PC-3 (cell line): ENCODE measurements at regions not wholly inside any gene's neighbourhood (a gene's known extent, or its start where the extent isn't known, plus 50 kb on each side); places are given as distances from the start of the nearest gene placed in this dataset.

ENCODE experiments used
- ATAC-seq: fragments of 200-7000 bp; cut with Tn5 transposase; 2 replicates; pipeline ENCODE4 v1.9.1; 2020; ENCODE audit warnings: mild to moderate bottlenecking, moderate library complexity
- BruUV-seq: library from RNA; stranded (reverse); fragments of 400-500 nt; replicated peaks from 2 replicates; lab custom pipeline; 2021; lab: Mats Ljungman, UMichigan
- CTCF ChIA-PET: fragments of 300-600 bp; sonication (Branson Sonifier 250); formaldehyde crosslinking; loops from one replicate; lab custom pipeline; 2022; ENCODE audit warnings: antibody characterized with exemption; lab: Charles Lee
- POLR2A ChIA-PET: fragments of 300-600 bp; sonication (Branson Sonifier 250); formaldehyde crosslinking; loops from one replicate; lab custom pipeline; 2022; ENCODE audit warnings: antibody characterized with exemption; ENCODE audit not compliant: unreplicated experiment; lab: Charles Lee
- DNase-seq: peaks from one replicate; pipeline ENCODE4 v3.0.0-alpha.2; 2015
- H2AFZ ChIP-seq: fragments of 300-600 bp; sonication (generic); 2 replicates; pipeline ENCODE4 v1.6.0; 2016; ENCODE audit warnings: antibody characterized with exemption, low read length
- H3F3A ChIP-seq: fragments of 300-600 bp; sonication (generic); one replicate; pipeline ENCODE4 v1.6.0; 2017; ENCODE audit warnings: antibody characterized with exemption, low read length, control low read depth, mild to moderate bottlenecking; ENCODE audit not compliant: unreplicated experiment
- H3K27ac ChIP-seq: fragments of 300-600 bp; sonication (generic); 2 replicates; pipeline ENCODE4 v1.5.1; 2016; ENCODE audit warnings: mild to moderate bottlenecking, low read length
- H3K27me3 ChIP-seq: fragments of 300-600 bp; sonication (generic); 2 replicates; pipeline ENCODE4 v1.6.1; 2016; ENCODE audit warnings: low read length, mixed read lengths
- H3K36me3 ChIP-seq: fragments of 300-600 bp; sonication (generic); 2 replicates; pipeline ENCODE4 v1.6.1; 2016; ENCODE audit warnings: low read depth, mixed run types, low read length, mixed read lengths
- H3K4me1 ChIP-seq: fragments of 300-600 bp; sonication (generic); 2 replicates; pipeline ENCODE4 v1.5.1; 2016; ENCODE audit warnings: low read length; ENCODE audit not compliant: insufficient read depth
- H3K4me2 ChIP-seq: fragments of 300-600 bp; sonication (generic); 2 replicates; pipeline ENCODE4 v1.6.0; 2016; ENCODE audit warnings: low read length
- H3K4me3 ChIP-seq: fragments of 300-600 bp; sonication (generic); 2 replicates; pipeline ENCODE4 v1.5.1; 2016; ENCODE audit warnings: mild to moderate bottlenecking, low read length, mixed read lengths
- H3K79me2 ChIP-seq: fragments of 300-600 bp; sonication (generic); 2 replicates; pipeline ENCODE4 v1.6.1; 2017; ENCODE audit warnings: low read length, mixed read lengths
- H3K9ac ChIP-seq: fragments of 300-600 bp; sonication (generic); 2 replicates; pipeline ENCODE4 v1.6.0; 2016; ENCODE audit warnings: mild to moderate bottlenecking, low read length
- H3K9me2 ChIP-seq: fragments of 300-600 bp; sonication (generic); replicated peaks from 2 replicates; pipeline ENCODE4 v1.6.1; 2016; ENCODE audit warnings: mixed run types, low read length, mixed read lengths
- H3K9me3 ChIP-seq: fragments of 300-600 bp; sonication (generic); 2 replicates; pipeline ENCODE4 v1.6.1; 2016; ENCODE audit warnings: low read length, mixed read lengths
- H4K20me1 ChIP-seq: fragments of 300-600 bp; sonication (generic); 2 replicates; pipeline ENCODE4 v1.6.1; 2016; ENCODE audit warnings: low read length, mixed read lengths
- EZH2 ChIP-seq: fragments of 300-600 bp; sonication (generic); IDR thresholded peaks from one replicate; pipeline ENCODE4 v1.6.1; 2017; ENCODE audit warnings: antibody characterized with exemption, mild to moderate bottlenecking, low read length; ENCODE audit not compliant: unreplicated experiment
- EZH2phosphoT487 ChIP-seq: fragments of 300-600 bp; sonication (generic); IDR thresholded peaks from 2 replicates; pipeline ENCODE4 v1.6.1; 2018; ENCODE audit warnings: mild to moderate bottlenecking, antibody characterized with exemption, low read length, borderline replicate concordance
- intact Hi-C: fragments of 100-400 bp; cut with micrococcal nuclease; formaldehyde crosslinking; loops from 2 replicates; pipeline ENCODE4 v1.9.0; 2023
- TF ChIP-seq, protein P1 (sequence below): fragments of 300-600 bp; sonication (generic); conservative IDR thresholded peaks from 2 replicates; pipeline ENCODE4 v1.5.1; 2017; ENCODE audit warnings: antibody characterized with exemption, low read depth, mild to moderate bottlenecking, low read length

DNA sequence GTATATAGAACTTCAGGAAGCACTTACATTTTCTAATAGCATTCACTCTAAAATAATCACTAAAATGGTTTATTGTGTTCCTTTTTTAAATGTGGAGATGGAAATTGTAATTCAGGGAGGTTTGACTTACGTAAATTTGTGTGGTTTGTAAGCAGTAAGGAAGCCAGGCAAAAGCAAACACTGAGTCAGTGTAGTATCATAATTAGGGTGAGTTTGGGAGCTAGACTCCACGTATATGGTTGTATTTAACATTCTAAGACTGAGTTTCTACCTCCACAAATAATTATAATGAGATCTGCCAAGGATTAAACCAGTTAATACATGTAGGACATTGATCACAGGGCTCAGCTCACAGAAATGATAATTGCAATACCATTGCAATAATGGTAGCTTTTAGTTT, 425.5 kb downstream of the CBLN4 start:
- Histone ChIP-seq H4K20me1 (no peaks in the 10 kb centered on the region), H3F3A (no peaks in the 10 kb centered on the region), H3K9me2 (no peaks in the 10 kb centered on the region), H3K9ac (no peak overlapping the region), H3K79me2 (no peaks in the 10 kb centered on the region), H3K4me2 (no peak overlapping the region), H3K27ac (peak overlapping the region; percentile 52), H3K9me3 (peaks cover 31% of the 10 kb centered on the region), H3K4me1 (no peaks in the 10 kb centered on the region), H3K27me3 (no peaks in the 10 kb centered on the region), H3K4me3 (no peak overlapping the region), H3K36me3 (no peaks in the 10 kb centered on the region), H2AFZ (no peak overlapping the region)
- DNase-seq (peak; percentile 49), ATAC-seq (no peak)
- BruUV-seq = no TSS peak
- no peak for TF ChIP-seq EZH2phosphoT487
- TF ChIP-seq EZH2 = no peak
- TF ChIP-seq, protein P1, sequence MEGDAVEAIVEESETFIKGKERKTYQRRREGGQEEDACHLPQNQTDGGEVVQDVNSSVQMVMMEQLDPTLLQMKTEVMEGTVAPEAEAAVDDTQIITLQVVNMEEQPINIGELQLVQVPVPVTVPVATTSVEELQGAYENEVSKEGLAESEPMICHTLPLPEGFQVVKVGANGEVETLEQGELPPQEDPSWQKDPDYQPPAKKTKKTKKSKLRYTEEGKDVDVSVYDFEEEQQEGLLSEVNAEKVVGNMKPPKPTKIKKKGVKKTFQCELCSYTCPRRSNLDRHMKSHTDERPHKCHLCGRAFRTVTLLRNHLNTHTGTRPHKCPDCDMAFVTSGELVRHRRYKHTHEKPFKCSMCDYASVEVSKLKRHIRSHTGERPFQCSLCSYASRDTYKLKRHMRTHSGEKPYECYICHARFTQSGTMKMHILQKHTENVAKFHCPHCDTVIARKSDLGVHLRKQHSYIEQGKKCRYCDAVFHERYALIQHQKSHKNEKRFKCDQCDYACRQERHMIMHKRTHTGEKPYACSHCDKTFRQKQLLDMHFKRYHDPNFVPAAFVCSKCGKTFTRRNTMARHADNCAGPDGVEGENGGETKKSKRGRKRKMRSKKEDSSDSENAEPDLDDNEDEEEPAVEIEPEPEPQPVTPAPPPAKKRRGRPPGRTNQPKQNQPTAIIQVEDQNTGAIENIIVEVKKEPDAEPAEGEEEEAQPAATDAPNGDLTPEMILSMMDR = no peak
- ChIA-PET POLR2A (no interaction called here), CTCF (no interaction called here)
- intact Hi-C loops = no loop called here

- Histone ChIP-seq H3F3A (no peaks in the 10 kb centered on the region), H3K9me3 (peaks cover 33% of the 10 kb centered on the region), H3K79me2 (no peaks in the 10 kb centered on the region), H3K36me3 (no peaks in the 10 kb centered on the region), H3K4me3 (no peak overlapping the region), H2AFZ (no peak overlapping the region), H4K20me1 (no peaks in the 10 kb centered on the region), H3K4me1 (no peaks in the 10 kb centered on the region), H3K9ac (no peak overlapping the region), H3K4me2 (no peak overlapping the region), H3K27me3 (no peaks in the 10 kb centered on the region), H3K27ac (no peak overlapping the region), H3K9me2 (no peaks in the 10 kb centered on the region)
- TF ChIP-seq, protein P1 = no peak
- TF ChIP-seq EZH2phosphoT487 (no peak), EZH2 (no peak)
- POLR2A ChIA-PET = no interaction called here
- no TSS peak for BruUV-seq
- CTCF ChIA-PET = no interaction called here
- ATAC-seq = no peak
- DNase-seq = no peak
- intact Hi-C loops = no loop called here
Measured at GRCh38 chr20:55576981-55577380, 428.3 kb downstream of the CBLN4 start.

- intact Hi-C loops = no loop called here
- POLR2A ChIA-PET = no interaction called here
- Histone ChIP-seq H3K9me3 (peaks cover 31% of the 10 kb centered on the region), H3K4me1 (no peaks in the 10 kb centered on the region), H2AFZ (no peak overlapping the region), H3K4me2 (no peak overlapping the region), H4K20me1 (no peaks in the 10 kb centered on the region), H3F3A (no peaks in the 10 kb centered on the region), H3K36me3 (no peaks in the 10 kb centered on the region), H3K79me2 (no peaks in the 10 kb centered on the region), H3K9me2 (no peaks in the 10 kb centered on the region), H3K27me3 (no peaks in the 10 kb centered on the region), H3K27ac (no peak overlapping the region), H3K4me3 (no peak overlapping the region), H3K9ac (no peak overlapping the region)
- CTCF ChIA-PET = no interaction called here
- TF ChIP-seq EZH2phosphoT487 (no peak), EZH2 (no peak)
- TF ChIP-seq, protein P1 = no peak
- no peak for ATAC-seq
- BruUV-seq = no TSS peak
- DNase-seq = no peak
Measured at GRCh38 chr20:55569084-55569483, 436.2 kb downstream of the CBLN4 start.
